Endothelial cell of umbilical vein (primary cell): ENCODE measurements at regions not wholly inside any gene's neighbourhood (a gene's known extent, or its start where the extent isn't known, plus 50 kb on each side); places are given as distances from the start of the nearest gene placed in this dataset.

ENCODE experiments used
- CTCF ChIP-seq, 2 donors: IDR thresholded peaks; 1 replicate in 1 of 2; 2 replicates in 1 of 2; pipeline ENCODE4 v1.5.1; 2011; ENCODE audit warnings: low read length in 2 of 2, mild to moderate bottlenecking in 2 of 2, moderate library complexity in 2 of 2, control low read depth in 1 of 2, inconsistent platforms in 1 of 2, low read depth in 1 of 2; ENCODE audit not compliant: insufficient read depth in 1 of 2; ENCODE audit errors: extremely low read depth in 1 of 2
- POLR2A ChIP-seq: IDR thresholded peaks from 2 replicates; pipeline ENCODE4 v1.6.1; 2012; ENCODE audit warnings: low read depth, mild to moderate bottlenecking, control low read depth, low read length

- TF ChIP-seq POLR2A, result no peak
- no peak for TF ChIP-seq CTCF (IDR thresholded peaks at IDR 0.05; ENCODE audit: extremely low read depth in 1 of 2, insufficient read depth in 1 of 2, low read depth in 1 of 2, low read length in 2 of 2)
Observed at GRCh38 chr20:22465622-22466446, 118.5 kb downstream of the FOXA2 start.
